ENCODE measurements at regions not wholly inside any gene's neighbourhood (a gene's known extent, or its start where the extent isn't known, plus 50 kb on each side); places are given as distances from the start of the nearest gene placed in this dataset.

DNA sequence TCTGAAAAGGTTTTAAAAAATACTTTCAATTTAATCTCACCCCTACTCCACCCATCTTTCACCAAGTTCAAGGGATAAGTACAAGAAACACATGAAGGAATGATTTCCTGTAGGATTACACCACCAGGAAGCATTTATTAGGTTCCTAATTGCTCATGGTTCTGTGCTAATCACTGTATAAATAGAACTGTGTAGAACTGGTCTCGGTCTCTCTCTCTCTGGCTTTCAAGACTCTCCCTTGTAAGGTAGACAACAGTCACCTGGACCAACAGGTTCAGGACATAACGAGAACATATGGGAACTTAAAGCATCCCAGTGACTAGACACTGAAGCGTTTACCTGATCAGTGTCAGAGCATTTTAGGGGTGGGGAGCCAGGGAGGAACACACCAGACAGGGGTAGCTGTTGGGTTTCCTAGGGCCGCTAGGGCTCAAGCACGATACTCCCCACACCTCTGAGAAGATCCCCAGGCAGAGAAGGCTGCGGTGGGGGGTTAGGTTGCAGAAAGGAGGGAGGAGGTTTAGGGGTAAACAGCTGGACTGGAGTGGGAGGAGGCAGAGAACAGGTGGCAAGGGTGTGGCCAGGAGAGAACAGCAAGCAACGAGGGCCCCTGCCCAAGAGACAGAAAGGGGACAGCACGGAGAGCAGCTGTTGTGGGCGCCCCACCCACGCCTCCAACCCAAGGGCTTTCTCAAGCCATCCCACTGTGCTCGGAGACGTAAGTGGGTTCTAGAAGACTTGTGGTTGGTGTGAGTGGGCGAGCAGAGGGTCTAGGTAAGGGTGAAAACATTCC is 52.5 kb upstream of the USP6NL start:
- no peaks in the 10 kb centered on the region for H4K20me1 ChIP-seq (ENCODE audit: insufficient read depth, low read length)
- no peak overlapping the region for H3K4ac ChIP-seq (ENCODE audit: low read depth, low read length)
- DNase-seq (no peak), ATAC-seq (ENCODE audit: low read depth) (no peak)
- intact Hi-C loops (cut with micrococcal nuclease) (no loop called here), dilution Hi-C loops (cut with HindIII; ENCODE audit: low sequenced_read_pairs, unreplicated experiment) (no loop called here), in situ Hi-C loops (cut with MboI; ENCODE audit: low sequenced_read_pairs) (no loop called here)
- POLR2A ChIA-PET (ENCODE audit: unreplicated experiment), result no interaction called here
- no peak overlapping the region for H2AK9ac ChIP-seq (replicated peaks; ENCODE audit: low read depth, low read length, poor library complexity)
- no peak overlapping the region for H2BK15ac ChIP-seq (ENCODE audit: low read depth, low read length)
- CTCF ChIA-PET, result no interaction called here
- H2AFZ ChIP-seq (replicated peaks; ENCODE audit: low read length, poor library complexity), result no peak overlapping the region
- H3K56ac ChIP-seq (ENCODE audit: extremely low read depth, insufficient read depth, low read length), result no peak overlapping the region
- H3K23ac ChIP-seq (ENCODE audit: low read depth, low read length), result no peak overlapping the region
- no peak overlapping the region for H3K27ac ChIP-seq (ENCODE audit: insufficient read depth, low read length)
- H3K79me1 ChIP-seq (ENCODE audit: low read depth in 1 of 2, low read length in 2 of 2), result no peaks in the 10 kb centered on the region
- no peak overlapping the region for H4K8ac ChIP-seq (ENCODE audit: low read depth in 2 of 2, low read length in 2 of 2)
- no peak overlapping the region for H2BK20ac ChIP-seq (ENCODE audit: low read depth, low read length)
- no peak overlapping the region for H4K91ac ChIP-seq (ENCODE audit: insufficient read depth, low read depth, low read length)
- no TSS peak for BruUV-seq (replicated peaks)
- H3K14ac ChIP-seq (replicated peaks; ENCODE audit: low read depth, low read length), result no peak overlapping the region
- no peaks in the 10 kb centered on the region for H3K4me1 ChIP-seq (ENCODE audit: control insufficient read depth, insufficient read depth, low read length)
- H4K5ac ChIP-seq (ENCODE audit: low read depth, low read length), result no peak overlapping the region
- H3K9me1 ChIP-seq (ENCODE audit: insufficient read depth, low read length), result no peaks in the 10 kb centered on the region
- H2AK5ac ChIP-seq (ENCODE audit: low read depth, low read length), result no peak overlapping the region
- H3K27me3 ChIP-seq (ENCODE audit: control insufficient read depth, insufficient read depth, low read length), result peaks cover 26% of the 10 kb centered on the region
- no peak overlapping the region for H2BK120ac ChIP-seq (ENCODE audit: low read depth, low read length)
- no peaks in the 10 kb centered on the region for H3K36me3 ChIP-seq (ENCODE audit: control insufficient read depth, insufficient read depth, low read length)
- H3K4me3 ChIP-seq (ENCODE audit: insufficient read depth, low read depth, low read length), result no peak overlapping the region
- H3K4me2 ChIP-seq (ENCODE audit: low read depth, low read length), result no peak overlapping the region
- H3K18ac ChIP-seq (ENCODE audit: low read depth, low read length), result no peak overlapping the region
- 82% methylated on average over 6 of the region's 13 CpGs; no CpG with 5 or more reads in 1 of the 2 experiments for WGBS, 2 experiments (ENCODE audit: extremely low coverage in 2 of 2, insufficient read length in 1 of 2)
- H3K9ac ChIP-seq (ENCODE audit: low read depth, low read length), result no peak overlapping the region
- TF ChIP-seq RAD21 (IDR thresholded peaks at IDR 0.05; ENCODE audit: low read length) (no peak), CEBPB (IDR thresholded peaks at IDR 0.05; ENCODE audit: low read depth, low read length) (no peak), RCOR1 (IDR thresholded peaks at IDR 0.05; ENCODE audit: insufficient replicate concordance, low read length) (no peak), MAZ (IDR thresholded peaks at IDR 0.05; ENCODE audit: borderline replicate concordance, low read depth, low read length) (no peak), SMC3 (IDR thresholded peaks at IDR 0.05; ENCODE audit: low read depth, low read length) (no peak), POLR2A (IDR thresholded peaks at IDR 0.05; ENCODE audit: low read depth, low read length) (no peak), BHLHE40 (IDR thresholded peaks at IDR 0.05; ENCODE audit: low read depth, low read length) (no peak), RFX5 (IDR thresholded peaks at IDR 0.05; ENCODE audit: low read depth, low read length) (no peak), MXI1 (IDR thresholded peaks at IDR 0.05; ENCODE audit: borderline replicate concordance, low read depth, low read length) (no peak), CHD1 (IDR thresholded peaks at IDR 0.05; ENCODE audit: low read depth, low read length) (no peak)
- TF ChIP-seq, protein P1, sequence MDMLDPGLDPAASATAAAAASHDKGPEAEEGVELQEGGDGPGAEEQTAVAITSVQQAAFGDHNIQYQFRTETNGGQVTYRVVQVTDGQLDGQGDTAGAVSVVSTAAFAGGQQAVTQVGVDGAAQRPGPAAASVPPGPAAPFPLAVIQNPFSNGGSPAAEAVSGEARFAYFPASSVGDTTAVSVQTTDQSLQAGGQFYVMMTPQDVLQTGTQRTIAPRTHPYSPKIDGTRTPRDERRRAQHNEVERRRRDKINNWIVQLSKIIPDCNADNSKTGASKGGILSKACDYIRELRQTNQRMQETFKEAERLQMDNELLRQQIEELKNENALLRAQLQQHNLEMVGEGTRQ (IDR thresholded peaks at IDR 0.05; ENCODE audit: low read depth, low read length), result no peak
- TF ChIP-seq, protein P2, sequence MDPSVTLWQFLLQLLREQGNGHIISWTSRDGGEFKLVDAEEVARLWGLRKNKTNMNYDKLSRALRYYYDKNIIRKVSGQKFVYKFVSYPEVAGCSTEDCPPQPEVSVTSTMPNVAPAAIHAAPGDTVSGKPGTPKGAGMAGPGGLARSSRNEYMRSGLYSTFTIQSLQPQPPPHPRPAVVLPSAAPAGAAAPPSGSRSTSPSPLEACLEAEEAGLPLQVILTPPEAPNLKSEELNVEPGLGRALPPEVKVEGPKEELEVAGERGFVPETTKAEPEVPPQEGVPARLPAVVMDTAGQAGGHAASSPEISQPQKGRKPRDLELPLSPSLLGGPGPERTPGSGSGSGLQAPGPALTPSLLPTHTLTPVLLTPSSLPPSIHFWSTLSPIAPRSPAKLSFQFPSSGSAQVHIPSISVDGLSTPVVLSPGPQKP (IDR thresholded peaks at IDR 0.05; ENCODE audit: borderline replicate concordance, low read depth, low read length), result no peak
- 0 out of 2 replicates have a peak, but pooled peaks cover 2% of the 10 kb centered on the region for H3K9me3 ChIP-seq (ENCODE audit: control insufficient read depth, insufficient read depth, low read length)
- no peak overlapping the region for H2BK5ac ChIP-seq (ENCODE audit: low read depth, low read length, poor library complexity, severe bottlenecking)
